Activated naive CD8-positive, alpha-beta T cell (primary cell): ENCODE measurements at regions not wholly inside any gene's neighbourhood (a gene's known extent, or its start where the extent isn't known, plus 50 kb on each side); places are given as distances from the start of the nearest gene placed in this dataset.
"Not testable (repeated sequence)": the region's sequence is repeated elsewhere in the genome, so short reads cannot be mapped to it uniquely, and the experiment has no call there.

Experiments
- H3K27ac Mint-ChIP-seq: one replicate; pipeline ENCODE4 v1.8.0; 2021; ENCODE audit warnings: mixed read lengths
- H3K27me3 Mint-ChIP-seq: one replicate; pipeline ENCODE4 v1.8.0; 2021; ENCODE audit warnings: mixed read lengths
- H3K36me3 Mint-ChIP-seq: one replicate; pipeline ENCODE4 v1.8.0; 2021; ENCODE audit warnings: mixed read lengths
- H3K4me1 Mint-ChIP-seq: one replicate; pipeline ENCODE4 v1.8.0; 2021; ENCODE audit warnings: low read depth, mixed read lengths
- H3K4me3 Mint-ChIP-seq: one replicate; pipeline ENCODE4 v1.8.0; 2021; ENCODE audit warnings: mild to moderate bottlenecking, mixed read lengths
- H3K9me3 Mint-ChIP-seq: one replicate; pipeline ENCODE4 v1.8.0; 2021; ENCODE audit warnings: low read depth, mixed read lengths

DNA sequence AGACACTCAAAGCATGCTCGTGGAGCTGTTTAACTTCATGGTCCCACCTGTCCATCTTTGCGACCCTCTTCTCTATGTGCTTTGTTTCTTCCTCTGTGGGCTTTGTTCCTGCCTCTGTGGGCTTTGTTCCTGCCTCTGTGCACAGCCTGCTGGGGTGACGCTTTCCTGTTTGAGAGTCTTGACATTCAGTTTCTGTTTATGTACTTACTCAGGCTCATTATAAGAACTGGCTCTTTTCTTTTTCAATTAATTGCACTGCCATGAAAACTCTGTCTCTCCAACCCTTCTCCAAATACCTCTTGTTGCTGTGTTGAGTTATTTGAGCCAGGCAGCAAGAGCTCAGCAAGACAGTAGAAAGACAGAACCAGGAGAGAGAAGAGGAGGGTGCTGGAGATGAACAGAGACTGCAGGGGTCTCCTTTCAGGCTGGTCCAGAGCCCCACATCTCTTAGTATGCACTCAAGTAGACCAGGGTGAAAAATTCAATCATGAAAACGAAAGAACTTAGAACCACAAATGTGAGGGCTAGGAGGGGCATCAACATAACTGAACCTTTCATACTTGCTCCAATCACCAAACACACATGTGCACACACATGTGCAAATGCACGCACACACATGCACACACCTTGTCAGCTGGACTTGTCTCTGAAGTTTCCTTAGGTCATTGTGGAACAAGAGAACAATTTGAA is 88.3 kb upstream of the SGIP1 start:
- H3K9me3 Mint-ChIP-seq: no peaks in the 10 kb centered on the region
- no peaks in the 10 kb centered on the region for H3K36me3 Mint-ChIP-seq
- peak overlapping the region; percentile 93 for H3K27ac Mint-ChIP-seq
- H3K4me3 Mint-ChIP-seq: peak overlapping the region; percentile 72
- H3K4me1 Mint-ChIP-seq: peaks cover 26% of the 10 kb centered on the region
- peaks cover 3% of the 10 kb centered on the region for H3K27me3 Mint-ChIP-seq

DNA sequence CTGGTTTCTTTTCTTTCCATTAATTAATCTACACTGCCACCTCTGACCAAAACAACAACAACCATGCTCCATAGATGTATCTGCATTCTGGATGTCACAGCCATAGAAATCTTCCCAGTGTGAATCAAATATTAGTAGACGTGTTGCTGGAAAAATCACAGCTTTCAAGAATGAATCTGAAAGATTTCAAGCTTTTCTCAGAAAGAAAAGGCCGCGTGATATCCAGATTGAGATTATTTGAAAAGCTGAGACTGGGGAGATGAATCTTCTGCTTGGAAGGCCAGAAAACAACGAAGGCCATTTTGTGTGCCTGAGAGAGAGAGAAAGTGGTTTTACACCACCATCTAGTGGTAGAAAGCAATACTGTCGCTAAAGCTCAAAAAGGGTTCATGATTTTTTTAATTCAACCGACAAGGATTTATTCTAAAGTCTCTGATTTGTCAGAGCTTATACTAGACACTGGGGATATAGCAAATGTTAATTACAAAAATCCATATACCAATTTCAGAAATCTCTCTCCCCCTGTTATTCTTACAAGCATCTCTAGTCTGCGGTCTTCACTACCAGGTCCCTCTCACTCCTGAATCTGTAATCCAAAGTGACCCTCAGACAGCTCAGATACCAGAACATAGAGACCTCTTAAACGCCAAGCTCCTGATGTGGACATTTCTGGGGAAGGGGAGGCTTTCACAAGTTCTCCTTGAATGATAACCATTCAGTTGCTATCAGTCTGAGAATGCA is 87.5 kb upstream of the SGIP1 start:
- Mint-ChIP-seq H3K27me3 (peaks cover 3% of the 10 kb centered on the region), H3K4me1 (peaks cover 26% of the 10 kb centered on the region), H3K36me3 (no peaks in the 10 kb centered on the region), H3K9me3 (no peaks in the 10 kb centered on the region), H3K27ac (peak overlapping the region; percentile 93), H3K4me3 (peak overlapping the region; percentile 72)

DNA sequence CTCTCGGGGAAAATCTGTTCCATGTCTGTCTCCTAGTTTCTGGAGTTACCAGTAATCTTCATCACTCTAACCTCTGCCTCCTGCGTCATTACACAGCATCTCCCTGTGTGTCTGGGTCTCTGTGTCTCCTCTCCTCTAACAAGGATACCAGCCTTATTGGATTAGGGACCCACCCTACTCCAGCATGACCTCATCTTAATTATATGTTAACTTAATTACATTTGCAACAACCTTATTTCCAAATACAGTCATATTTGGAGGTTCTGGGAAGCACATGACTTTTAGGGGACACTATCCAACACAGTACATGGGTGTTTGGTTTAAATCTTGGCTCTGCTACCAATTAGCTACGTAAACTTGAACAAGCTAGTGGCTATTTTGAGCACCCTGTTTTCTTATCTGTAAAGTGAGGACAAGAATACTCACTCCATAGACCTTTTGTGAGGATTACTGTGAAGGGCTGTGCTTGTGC is 83.9 kb upstream of the SGIP1 start:
- Mint-ChIP-seq H3K4me1 (peaks cover 15% of the 10 kb centered on the region), H3K27ac (no peak overlapping the region), H3K9me3 (no peaks in the 10 kb centered on the region), H3K4me3 (no peak overlapping the region), H3K36me3 (no peaks in the 10 kb centered on the region), H3K27me3 (peaks cover 3% of the 10 kb centered on the region)

DNA sequence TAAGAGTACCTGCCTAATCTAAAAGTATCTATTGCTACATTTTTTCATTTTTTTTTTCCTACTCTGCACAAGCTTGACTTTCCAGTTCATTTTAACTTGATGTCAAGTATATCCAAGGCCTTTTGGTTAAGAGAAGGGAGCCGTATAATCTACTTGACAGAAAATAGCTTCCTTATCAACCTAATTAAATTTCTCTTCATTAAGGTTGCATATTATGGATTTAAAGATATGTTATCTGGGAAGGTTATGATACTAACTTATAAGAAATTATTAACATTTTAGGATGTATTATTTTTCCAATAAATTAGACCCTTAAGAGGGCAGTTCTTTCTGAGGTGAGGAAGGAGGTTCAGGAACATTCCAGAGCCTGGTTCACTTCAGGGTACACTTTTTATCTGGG is 83.1 kb upstream of the SGIP1 start:
- Mint-ChIP-seq H3K4me3 (no peak overlapping the region), H3K4me1 (peaks cover 7% of the 10 kb centered on the region)

DNA sequence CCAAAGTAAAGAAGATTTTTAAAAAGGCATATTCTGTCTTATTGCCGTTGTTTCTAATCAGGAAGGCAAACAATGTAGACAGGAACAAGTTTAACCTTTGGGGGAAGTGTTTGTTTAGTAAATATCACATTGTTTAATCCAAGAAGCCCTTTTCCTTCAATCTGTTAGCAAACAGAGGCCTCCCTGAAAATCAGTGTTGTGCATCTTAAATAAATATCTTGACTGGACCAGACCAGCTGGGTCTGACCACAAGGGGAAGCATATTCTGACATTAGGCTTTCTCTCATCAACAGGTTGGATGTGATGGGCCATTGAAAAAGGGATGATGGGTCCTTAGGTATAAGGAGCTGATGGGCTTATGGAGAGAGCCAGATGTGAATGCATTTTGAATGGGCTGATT is 81.8 kb upstream of the SGIP1 start:
- no peaks in the 10 kb centered on the region for H3K9me3 Mint-ChIP-seq
- peaks cover 1% of the 10 kb centered on the region for H3K27me3 Mint-ChIP-seq
- no peaks in the 10 kb centered on the region for H3K36me3 Mint-ChIP-seq
- no peak overlapping the region for H3K4me3 Mint-ChIP-seq
- H3K27ac Mint-ChIP-seq: no peak overlapping the region
- H3K4me1 Mint-ChIP-seq: no peaks in the 10 kb centered on the region

More for the DNA sequence above, 83.1 kb upstream of the SGIP1 start:
- H3K9me3 Mint-ChIP-seq: no peaks in the 10 kb centered on the region
- no peak overlapping the region for H3K27ac Mint-ChIP-seq
- no peaks in the 10 kb centered on the region for H3K36me3 Mint-ChIP-seq
- H3K27me3 Mint-ChIP-seq: peaks cover 3% of the 10 kb centered on the region

DNA sequence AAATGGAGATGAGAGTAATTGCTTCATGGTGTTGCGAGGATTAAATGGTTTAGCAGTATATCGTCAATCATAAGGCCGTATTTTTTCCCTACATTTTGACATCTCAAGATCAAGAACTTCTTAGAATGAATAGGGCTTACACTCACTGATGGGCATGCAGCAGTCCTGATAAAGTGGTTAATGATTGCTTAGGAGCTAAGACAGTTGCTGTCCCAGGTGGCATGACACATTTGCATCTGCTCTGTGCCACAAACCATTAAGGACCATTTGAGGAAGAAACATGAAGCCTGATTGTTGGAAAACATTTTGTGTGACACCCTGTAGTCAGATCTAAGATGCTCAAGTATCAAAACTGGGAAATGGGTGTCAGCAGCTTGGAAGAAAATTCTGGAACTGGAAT is 81.0 kb upstream of the SGIP1 start:
- Mint-ChIP-seq H3K4me3 (no peak overlapping the region), H3K27me3 (no peaks in the 10 kb centered on the region), H3K9me3 (no peaks in the 10 kb centered on the region), H3K4me1 (no peaks in the 10 kb centered on the region), H3K36me3 (no peaks in the 10 kb centered on the region), H3K27ac (no peak overlapping the region)

DNA sequence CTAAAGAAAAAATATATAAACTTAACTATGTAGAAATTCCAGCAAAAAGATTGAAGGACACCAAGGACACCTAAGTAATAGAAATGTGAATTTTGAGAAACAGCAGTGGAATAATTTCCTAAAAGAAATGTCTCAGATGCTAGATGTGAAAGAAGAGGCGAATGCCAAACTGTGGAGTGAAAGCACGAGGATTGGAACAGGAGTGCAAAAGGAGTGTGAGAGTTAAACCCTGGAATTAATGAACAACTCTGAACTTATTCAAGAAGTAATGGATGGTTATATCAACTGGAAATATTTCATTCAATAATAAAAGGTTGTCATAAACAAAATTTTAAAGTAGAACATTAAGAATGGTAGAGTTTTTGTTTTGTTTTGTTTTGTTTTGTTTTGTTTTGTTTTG is 78.5 kb upstream of the SGIP1 start:
- Mint-ChIP-seq H3K4me3 (no peak overlapping the region), H3K36me3 (peaks cover 4% of the 10 kb centered on the region), H3K27me3 (no peaks in the 10 kb centered on the region), H3K9me3 (peaks cover 3% of the 10 kb centered on the region), H3K4me1 (no peaks in the 10 kb centered on the region), H3K27ac (no peak overlapping the region)

DNA sequence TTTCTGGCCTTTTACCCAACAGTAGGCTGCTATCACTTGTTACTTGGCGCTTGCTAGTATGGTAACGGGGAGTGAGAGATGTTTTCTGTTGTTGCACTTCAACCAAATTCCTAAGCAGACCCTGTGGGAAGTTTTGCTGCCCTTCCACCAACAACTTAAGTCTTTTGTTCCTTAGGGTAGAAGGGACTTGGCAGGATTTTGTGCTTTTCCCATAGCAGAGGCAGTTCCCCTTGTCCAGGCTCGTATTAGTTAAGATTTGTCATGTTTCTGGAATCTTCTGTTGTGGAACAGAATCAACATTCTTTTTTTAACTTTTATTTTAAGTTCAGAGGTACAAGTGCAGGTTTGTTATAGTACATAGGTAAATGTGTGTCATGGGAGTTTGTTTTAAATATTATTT is 73.2 kb upstream of the SGIP1 start:
- H3K27ac Mint-ChIP-seq: no peak overlapping the region
- peaks cover 7% of the 10 kb centered on the region for H3K36me3 Mint-ChIP-seq
- H3K4me3 Mint-ChIP-seq: no peak overlapping the region
- no peaks in the 10 kb centered on the region for H3K4me1 Mint-ChIP-seq
- peaks cover 3% of the 10 kb centered on the region for H3K9me3 Mint-ChIP-seq
- H3K27me3 Mint-ChIP-seq: no peaks in the 10 kb centered on the region

DNA sequence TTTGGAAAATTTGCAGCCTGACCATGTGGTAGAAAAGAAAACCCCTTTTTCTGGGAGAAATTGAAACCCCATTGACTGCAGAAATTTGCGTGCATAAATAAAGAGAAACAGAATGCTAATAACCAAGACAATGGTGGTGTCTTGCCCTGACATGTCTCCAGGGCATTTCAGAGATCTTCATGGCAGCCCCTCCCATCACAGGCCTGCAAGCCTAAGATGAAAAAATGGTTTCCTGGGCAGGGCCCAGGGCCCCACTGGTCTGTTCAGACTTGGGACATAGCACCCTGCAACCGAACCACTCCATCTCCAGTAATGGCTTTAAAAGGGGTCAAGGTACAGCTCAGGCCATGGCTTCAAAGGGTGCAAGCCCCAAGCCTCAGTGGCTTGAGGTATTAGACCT is 71.6 kb upstream of the SGIP1 start:
- peaks cover 3% of the 10 kb centered on the region for H3K9me3 Mint-ChIP-seq
- H3K4me1 Mint-ChIP-seq: no peaks in the 10 kb centered on the region
- H3K4me3 Mint-ChIP-seq: no peak overlapping the region
- peaks cover 7% of the 10 kb centered on the region for H3K36me3 Mint-ChIP-seq
- no peaks in the 10 kb centered on the region for H3K27me3 Mint-ChIP-seq
- H3K27ac Mint-ChIP-seq: no peak overlapping the region

DNA sequence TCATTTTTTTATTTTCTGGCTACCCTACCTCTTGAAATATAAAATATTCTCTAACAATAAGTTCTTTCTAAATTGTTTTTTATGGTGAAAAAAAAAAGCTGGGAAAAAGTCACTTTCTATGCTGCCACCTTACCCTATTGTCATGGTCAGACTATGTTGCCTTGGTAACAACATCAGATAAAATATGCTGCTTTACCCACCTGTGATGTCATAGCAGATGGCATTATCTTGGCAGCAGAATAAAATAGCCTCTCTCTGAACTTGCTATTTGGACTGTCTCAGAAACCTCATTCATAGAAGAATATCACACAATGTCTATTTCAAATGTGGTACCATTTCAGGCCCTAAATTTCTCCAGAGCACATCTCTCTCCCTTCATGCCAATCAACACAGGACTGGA is 69.6 kb upstream of the SGIP1 start:
- H3K9me3 Mint-ChIP-seq: peaks cover 3% of the 10 kb centered on the region
- H3K27ac Mint-ChIP-seq: no peak overlapping the region
- no peaks in the 10 kb centered on the region for H3K4me1 Mint-ChIP-seq
- H3K36me3 Mint-ChIP-seq: peaks cover 7% of the 10 kb centered on the region
- H3K27me3 Mint-ChIP-seq: peaks cover 2% of the 10 kb centered on the region
- no peak overlapping the region for H3K4me3 Mint-ChIP-seq

DNA sequence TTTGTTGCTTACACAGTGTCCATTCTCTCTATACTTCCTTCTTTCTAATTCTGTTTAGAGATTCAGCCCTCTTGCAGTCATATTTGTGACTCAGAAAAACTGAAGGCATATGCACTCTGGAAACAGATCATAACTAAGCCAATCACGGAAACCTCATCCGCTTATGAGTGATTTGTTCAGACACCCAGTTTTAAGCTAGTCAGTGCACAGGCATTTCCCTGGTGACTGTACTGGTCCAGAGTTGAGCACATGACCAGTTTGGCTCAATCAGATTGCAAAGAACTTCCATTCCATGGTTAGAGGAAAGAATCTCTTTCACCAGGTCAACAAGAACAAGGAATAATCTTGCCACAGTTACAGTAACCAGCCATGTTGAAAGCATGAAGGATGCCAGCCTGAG is 69.2 kb upstream of the SGIP1 start:
- Mint-ChIP-seq H3K4me3 (no peak overlapping the region), H3K9me3 (no peaks in the 10 kb centered on the region), H3K27ac (no peak overlapping the region), H3K36me3 (peaks cover 7% of the 10 kb centered on the region), H3K27me3 (peaks cover 5% of the 10 kb centered on the region), H3K4me1 (no peaks in the 10 kb centered on the region)

DNA sequence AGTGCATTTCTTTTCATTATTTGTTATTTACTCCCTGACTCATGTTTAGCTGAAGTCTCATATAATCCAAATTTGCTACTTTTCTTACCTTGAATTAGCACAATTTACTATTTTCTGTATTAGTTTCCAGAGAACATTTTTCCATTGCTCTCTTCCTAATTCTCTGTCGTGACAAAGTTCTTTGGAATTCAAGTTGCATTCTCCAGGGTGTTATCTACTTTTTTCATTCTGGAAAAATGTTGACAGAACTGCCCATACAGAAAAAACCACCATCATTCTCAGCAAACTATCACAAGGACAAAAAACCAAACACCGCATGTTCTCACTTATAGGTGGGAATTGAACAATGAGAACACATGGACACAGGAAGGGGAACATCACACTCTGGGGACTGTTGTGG is 67.3 kb upstream of the SGIP1 start:
- not testable (repeated sequence) for H3K9me3 Mint-ChIP-seq, H3K4me1 Mint-ChIP-seq, H3K27me3 Mint-ChIP-seq, H3K36me3 Mint-ChIP-seq, H3K4me3 Mint-ChIP-seq, H3K27ac Mint-ChIP-seq

DNA sequence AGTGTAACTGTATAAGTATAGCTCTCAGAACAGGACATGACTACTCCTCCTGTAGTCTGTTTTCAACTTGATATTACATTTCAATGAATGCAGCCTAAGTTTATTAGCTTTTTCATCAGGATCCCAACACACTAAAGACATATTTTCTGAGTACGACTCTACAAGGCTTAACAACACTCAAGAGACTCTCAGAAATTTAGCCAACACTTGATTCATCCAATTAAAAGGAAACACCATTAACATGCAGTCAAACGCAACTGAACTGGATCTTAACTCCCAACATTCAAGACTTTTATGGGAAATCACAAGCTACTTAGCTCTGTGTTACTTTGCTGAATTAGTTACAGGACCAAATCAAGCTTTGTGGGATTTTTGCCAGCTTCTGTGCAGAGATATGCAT is 65.2 kb upstream of the SGIP1 start:
- Mint-ChIP-seq H3K4me1 (no peaks in the 10 kb centered on the region), H3K4me3 (no peak overlapping the region), H3K9me3 (no peaks in the 10 kb centered on the region), H3K27me3 (peaks cover 11% of the 10 kb centered on the region), H3K36me3 (no peaks in the 10 kb centered on the region), H3K27ac (no peak overlapping the region)

DNA sequence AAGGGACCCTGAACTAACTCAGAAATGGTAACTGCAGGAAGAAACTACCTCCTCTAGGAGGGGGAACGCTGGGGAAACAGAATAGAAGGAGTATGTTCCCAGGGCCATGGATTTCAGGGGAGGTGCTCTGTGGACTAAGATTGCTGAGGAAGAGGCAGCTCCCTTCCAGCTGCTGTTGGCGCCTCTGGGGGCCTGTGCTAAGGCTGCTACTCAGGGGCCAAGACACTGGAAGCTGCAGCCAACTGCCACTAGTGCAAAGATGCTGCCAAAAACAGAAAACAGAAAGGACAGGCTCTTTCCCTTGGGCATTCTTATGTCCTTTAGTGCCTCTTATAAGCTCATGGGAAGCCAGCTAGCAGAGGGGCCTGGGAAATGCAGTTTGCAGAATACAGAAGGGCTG is 58.0 kb upstream of the SGIP1 start:
- peaks cover 21% of the 10 kb centered on the region for H3K27me3 Mint-ChIP-seq
- no peak overlapping the region for H3K27ac Mint-ChIP-seq
- H3K4me3 Mint-ChIP-seq: no peak overlapping the region
- H3K4me1 Mint-ChIP-seq: no peaks in the 10 kb centered on the region
- H3K36me3 Mint-ChIP-seq: no peaks in the 10 kb centered on the region
- H3K9me3 Mint-ChIP-seq: no peaks in the 10 kb centered on the region

DNA sequence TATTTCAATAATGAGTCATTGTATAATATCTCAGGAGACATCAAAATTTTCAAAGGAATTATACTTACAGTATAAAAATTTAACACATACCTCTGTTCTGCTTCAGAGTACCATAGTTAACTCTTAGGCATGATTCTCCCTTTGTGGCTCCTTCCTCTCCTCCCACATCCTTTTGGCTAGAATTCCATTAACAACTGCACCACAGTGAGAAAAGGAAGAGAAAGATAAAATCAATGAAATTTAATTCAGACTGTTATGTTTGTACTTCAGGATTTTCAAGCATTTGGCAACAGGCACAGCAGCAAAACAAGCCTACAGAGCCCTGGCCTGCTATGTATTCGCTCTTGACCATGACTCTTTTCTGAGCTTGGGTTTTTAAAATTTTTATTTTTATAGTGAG is 57.2 kb upstream of the SGIP1 start:
- H3K27ac Mint-ChIP-seq: no peak overlapping the region
- no peaks in the 10 kb centered on the region for H3K9me3 Mint-ChIP-seq
- H3K27me3 Mint-ChIP-seq: peaks cover 19% of the 10 kb centered on the region
- no peaks in the 10 kb centered on the region for H3K4me1 Mint-ChIP-seq
- no peak overlapping the region for H3K4me3 Mint-ChIP-seq
- H3K36me3 Mint-ChIP-seq: no peaks in the 10 kb centered on the region

DNA sequence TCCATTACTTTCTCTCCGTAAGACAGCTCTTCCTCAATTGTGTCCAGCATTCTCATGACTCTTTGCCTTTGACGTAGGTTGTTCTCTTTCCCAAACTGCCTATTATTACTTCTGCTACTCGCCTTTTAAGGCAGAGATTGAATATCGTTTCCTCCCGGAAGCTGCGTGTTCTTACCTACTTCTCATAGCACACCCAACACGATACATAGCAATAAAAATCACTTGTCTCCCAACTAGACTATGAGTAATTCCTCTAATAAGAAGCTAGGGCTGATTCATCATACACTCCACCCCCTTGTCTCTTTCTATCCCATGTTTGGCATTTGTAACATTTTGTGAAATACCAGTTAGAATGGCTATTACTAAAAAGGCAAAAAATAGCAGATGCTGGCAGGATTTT is 55.8 kb upstream of the SGIP1 start:
- no peaks in the 10 kb centered on the region for H3K9me3 Mint-ChIP-seq
- no peaks in the 10 kb centered on the region for H3K4me1 Mint-ChIP-seq
- no peaks in the 10 kb centered on the region for H3K36me3 Mint-ChIP-seq
- H3K27me3 Mint-ChIP-seq: peaks cover 16% of the 10 kb centered on the region
- H3K4me3 Mint-ChIP-seq: no peak overlapping the region
- no peak overlapping the region for H3K27ac Mint-ChIP-seq
